Muscle of back (tissue), 3 donors: ENCODE measurements at regions not wholly inside any gene's neighbourhood (a gene's known extent, or its start where the extent isn't known, plus 50 kb on each side); places are given as distances from the start of the nearest gene placed in this dataset.

Experiments used
- DNase-seq, 3 donors: peaks; one replicate each; pipeline versions ENCODE4 v3.0.0 to v3.0.0-alpha.2; 2013

GRCh38 chr5:162324328-162324727 lies 256.8 kb downstream of the GABRG2 start:
- no peak for DNase-seq

DNA sequence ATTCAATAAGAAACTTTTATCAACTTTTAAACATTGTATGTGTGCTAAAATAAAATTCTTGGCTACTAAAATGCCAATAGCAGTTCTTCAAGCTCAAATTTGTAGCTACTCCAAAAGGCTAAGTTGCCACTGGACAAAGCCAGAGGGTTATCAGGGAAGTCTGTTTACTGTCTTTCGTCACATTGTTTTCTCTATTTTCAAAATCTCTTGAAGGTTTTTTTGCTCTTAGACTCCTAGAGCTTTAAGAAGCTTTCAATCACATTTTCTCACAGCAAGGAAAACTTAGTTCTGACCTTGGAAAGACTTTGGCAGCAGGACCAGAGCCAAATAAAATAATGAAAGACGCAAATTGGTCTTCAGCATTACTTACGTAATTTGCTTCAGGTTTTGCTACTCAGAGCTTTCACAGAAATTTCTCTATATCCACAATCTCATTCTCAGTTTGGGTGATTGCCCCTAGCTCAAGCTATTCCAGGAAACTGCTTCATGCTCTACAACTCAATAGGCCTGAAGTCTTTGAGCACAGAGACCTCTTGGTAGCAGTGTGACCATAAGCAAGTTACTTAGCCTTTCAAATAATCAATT lies 257.7 kb downstream of the GABRG2 start:
- no peak for DNase-seq

GRCh38 chr5:162334944-162335343 lies 267.4 kb downstream of the GABRG2 start:
- DNase-seq: no peak

DNA sequence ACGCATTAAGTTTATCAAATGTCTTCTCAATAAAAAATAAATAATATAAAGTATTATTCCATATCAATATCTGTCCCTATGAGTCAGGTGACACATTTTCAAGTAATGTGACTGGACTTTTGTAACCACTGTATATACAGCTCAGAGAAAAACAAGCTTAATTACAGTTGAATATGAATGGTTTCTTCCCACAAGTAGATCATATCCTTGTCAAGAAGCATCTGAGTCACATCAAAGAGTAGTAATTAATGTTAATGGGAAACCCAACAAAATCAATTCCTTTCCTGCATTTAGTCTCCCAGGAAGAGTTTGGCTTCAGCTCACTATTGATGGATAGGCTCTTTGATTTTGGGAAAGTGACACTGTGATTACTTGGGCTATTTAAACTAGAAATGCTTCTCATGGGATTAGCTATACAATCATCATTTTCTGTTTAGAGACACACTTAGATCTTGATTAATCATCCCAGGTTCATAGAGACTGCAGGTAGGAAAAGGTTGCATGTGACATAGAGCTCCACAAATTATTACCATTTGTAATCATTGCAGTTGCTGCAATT lies 292.9 kb downstream of the GABRG2 start:
- DNase-seq: no peak

- peak; percentile 22 to 62 (median 33) for DNase-seq
These were observed 304.7 kb downstream of the GABRG2 start for GRCh38 chr5:162372256-162372655.

- no peak for DNase-seq
These were observed 310.3 kb downstream of the GABRG2 start for GRCh38 chr5:162377895-162378294.

DNA sequence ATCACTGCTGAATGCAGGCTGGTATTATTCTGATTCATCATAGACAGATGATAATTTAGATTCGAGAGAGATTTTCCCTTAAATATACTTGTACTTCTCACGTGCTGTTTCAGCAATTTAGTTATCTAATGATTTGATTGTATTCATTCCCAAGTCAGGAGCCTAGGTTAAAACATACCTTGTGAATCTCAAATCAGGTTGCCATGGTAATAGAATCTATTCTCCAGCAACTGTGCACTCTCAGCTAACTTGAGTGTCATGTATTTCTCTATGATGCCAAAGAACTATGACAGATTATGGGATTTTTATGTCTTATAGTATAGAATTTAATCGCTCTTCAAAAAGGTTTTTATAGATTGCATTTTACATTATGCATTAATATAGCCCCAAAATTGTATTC lies 315.3 kb downstream of the GABRG2 start:
- no peak for DNase-seq

GRCh38 chr5:162384225-162384624 lies 316.7 kb downstream of the GABRG2 start:
- no peak for DNase-seq

- no peak for DNase-seq
These were observed 324.3 kb downstream of the GABRG2 start for GRCh38 chr5:162391833-162392232.

DNA sequence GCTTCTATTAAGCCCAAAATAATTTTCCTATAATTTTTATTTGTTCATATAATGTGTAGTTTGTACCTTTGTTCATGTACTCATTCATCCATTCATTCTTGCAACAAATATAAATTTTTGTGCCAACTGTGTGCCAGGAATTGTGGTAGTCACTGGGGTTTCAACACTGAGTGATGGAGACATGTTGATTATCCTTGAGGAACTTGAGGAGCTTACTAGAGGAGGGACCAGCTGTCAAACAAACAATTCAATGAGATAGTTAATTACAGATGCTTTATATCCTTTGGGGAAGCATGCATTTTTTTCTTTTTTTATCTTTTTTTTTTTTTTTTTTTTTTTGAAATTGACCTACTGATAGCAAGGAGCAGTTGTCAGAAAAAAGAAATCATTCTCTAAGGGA lies 324.8 kb downstream of the GABRG2 start:
- no peak for DNase-seq

DNA sequence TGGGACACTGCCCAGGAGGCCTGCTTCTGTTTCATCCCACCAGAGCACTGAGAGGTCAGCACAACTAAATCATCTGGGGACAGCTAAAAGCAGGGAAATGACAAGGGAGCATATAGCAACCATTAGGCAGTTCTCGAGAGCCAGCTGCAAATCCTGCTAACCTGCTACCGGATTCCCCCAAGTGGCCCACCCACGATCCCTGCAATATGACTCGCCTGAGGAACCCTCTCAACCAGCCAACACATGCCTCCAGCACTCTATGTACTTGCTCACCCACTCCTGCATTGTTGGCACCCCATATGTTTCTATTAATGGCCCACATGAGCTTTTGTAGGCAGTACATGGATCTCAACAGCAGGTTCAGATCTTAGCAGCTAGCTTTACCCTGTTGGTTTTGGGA lies 326.0 kb downstream of the GABRG2 start:
- DNase-seq: peak in 2 of 3 donors; percentile 6 to 33

GRCh38 chr5:162407614-162408013 lies 340.0 kb downstream of the GABRG2 start:
- no peak for DNase-seq

DNA sequence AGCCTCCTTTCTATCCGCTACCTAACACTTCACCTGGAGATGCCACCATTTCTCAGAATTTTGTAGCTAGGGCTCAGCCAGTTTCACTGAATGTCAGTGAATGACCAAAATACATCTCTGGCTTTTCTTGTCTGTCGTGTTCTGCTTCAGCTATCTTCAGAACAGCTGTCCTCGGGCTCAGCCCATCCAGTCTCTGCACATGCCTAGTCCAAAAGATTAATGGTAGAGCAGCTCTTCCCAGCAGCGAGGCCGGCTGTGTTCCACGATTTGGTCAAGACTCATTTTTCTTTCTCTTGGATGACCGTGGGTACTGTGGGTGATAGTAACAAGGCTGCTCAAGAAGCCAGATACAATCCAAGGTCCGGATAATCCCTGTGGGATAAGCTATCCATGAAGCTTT lies 342.8 kb downstream of the GABRG2 start:
- peak in 1 of 3 donors; percentile 4 for DNase-seq

DNA sequence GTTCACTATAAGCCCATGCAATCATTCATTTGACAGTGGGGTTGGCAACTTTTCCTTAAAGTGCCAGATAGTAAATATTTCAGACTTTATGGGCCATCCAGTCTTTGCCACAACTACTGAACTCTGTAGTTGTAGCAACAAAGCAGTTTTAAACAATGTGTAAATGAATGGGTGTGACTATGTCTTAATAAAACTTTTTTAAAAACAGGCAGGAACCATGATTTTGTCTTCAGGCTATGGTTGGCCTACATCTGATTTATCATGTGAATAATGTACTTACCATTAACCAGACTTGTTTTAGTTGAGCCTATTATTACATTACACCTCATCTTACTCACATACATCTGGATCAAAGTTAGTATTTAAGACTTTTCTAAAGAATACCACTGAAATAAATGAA lies 361.6 kb downstream of the GABRG2 start:
- no peak for DNase-seq

- peak in 2 of 3 donors; percentile 3 to 22 for DNase-seq
These were observed 366.7 kb downstream of the GABRG2 start for GRCh38 chr5:162434281-162434680.

- no peak for DNase-seq
These were observed 368.5 kb downstream of the GABRG2 start for GRCh38 chr5:162436055-162436454.

- DNase-seq: no peak
These were observed 376.7 kb downstream of the GABRG2 start for GRCh38 chr5:162444129-162444762.

DNA sequence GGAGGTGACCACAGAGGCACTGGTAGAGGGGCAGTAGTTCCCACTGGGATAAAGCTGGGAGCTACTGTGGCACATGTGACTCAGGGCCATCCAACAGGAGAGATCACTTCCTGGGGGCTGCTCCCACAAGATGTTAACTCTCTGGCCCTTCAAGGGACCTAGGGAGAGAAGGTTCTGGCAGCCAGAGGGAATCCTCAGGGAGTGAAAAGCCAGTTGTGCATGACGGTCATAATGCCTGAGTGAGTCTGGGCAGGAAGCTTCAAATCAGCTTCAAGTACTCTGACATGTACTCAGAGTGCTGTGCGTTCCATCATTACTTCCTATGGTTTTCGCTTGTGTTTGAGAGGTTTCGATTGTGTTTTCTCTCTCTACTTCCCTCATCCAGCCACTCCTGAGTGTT lies 388.5 kb downstream of the GABRG2 start:
- no peak for DNase-seq

DNA sequence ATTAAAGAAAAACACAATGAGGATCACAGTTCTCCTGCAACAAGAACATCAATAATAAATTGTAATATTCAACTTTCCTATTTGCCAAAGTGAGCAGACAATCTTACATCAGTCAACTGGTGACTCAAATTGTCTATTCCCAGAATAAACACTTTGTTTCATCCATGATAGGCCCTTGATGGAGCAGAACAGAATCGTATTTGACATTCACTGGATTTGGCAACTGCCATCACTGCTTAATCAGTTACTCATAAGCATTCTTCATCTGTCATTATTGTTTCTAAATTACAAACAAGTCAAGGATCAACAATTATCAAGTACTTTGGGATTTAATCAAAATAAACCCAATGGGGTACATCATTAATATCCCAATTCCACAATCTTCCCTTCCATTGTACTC lies 398.4 kb downstream of the GABRG2 start:
- DNase-seq: no peak

- DNase-seq: peak in 1 of 3 donors; percentile 2
These were observed 405.6 kb downstream of the GABRG2 start for GRCh38 chr5:162473041-162473714.

GRCh38 chr5:162474239-162474638 lies 406.7 kb downstream of the GABRG2 start:
- DNase-seq: no peak

DNA sequence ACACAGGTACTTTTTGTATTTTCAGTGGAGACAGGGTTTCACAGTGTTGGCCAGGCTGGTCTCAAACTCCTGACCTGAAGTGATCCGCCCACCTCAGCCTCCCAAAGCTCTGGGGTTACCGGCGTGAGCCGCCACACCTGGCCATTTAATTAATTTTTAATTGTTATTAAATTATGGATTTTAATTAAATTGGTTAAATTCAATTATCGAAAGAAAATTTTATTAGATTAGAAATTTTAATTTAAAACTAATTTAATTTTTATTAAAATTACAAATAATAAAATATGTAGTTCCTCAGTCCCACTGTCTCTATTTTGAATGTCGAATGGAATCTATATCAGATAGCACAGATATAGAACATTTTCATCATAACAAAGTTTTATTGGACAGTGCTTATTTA lies 416.5 kb downstream of the GABRG2 start:
- DNase-seq: no peak

DNA sequence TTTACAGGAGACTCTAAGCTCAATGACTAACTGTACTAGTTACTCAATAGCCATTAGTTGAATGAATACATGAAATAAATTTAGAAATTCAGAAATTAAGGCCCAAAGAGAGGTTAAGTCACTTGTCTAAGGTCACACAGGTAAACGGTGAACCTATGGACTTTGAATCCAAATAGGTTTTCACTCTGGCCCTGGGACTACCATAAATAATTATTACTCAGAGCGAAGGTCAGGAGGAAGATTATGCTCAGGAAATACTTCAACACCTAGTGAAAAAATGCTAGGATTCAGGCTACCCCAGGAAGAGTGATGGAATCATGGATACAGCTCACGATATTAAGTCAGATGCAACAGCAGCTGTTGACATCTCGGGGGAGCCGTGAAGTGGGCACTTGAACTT lies 417.4 kb downstream of the GABRG2 start:
- no peak for DNase-seq
